HEK293 (cell line): ENCODE measurements at regions not wholly inside any gene's neighbourhood (a gene's known extent, or its start where the extent isn't known, plus 50 kb on each side); places are given as distances from the start of the nearest gene placed in this dataset.

Source experiments
- CTCF ChIA-PET: fragments of 350-600 bp; formaldehyde crosslinking; extraction: SDS; loops from one replicate; lab custom pipeline; 2021; ENCODE audit warnings: antibody characterized with exemption; lab: Yijun Ruan, JAX
- POLR2A ChIA-PET: fragments of 300-600 bp; formaldehyde crosslinking; extraction: SDS; loops from one replicate; lab custom pipeline; 2020; ENCODE audit warnings: antibody characterized with exemption, inconsistent platforms; lab: Yijun Ruan, JAX
- H3K27ac ChIP-seq: fragments of 200-500 bp; sonication (Bioruptor generic); 2 replicates; pipeline ENCODE4 v1.5.1; 2014; ENCODE audit warnings: low read depth, low read length, control low read depth, inconsistent platforms; ENCODE audit errors: extremely low read depth
- H3K36me3 ChIP-seq, 2 experiments: fragments of 200-500 bp in 1 of 2; sonication (Bioruptor generic) in 1 of 2; 1 replicate in 1 of 2; 2 replicates in 1 of 2; pipeline ENCODE4 v1.5.1; 2014 to 2017; ENCODE audit warnings: inconsistent platforms in 2 of 2, low read length in 2 of 2; ENCODE audit not compliant: control insufficient read depth in 2 of 2, insufficient read depth in 1 of 2
- H3K4me1 ChIP-seq: fragments of 200-500 bp; sonication (Bioruptor generic); 2 replicates; pipeline ENCODE4 v1.5.1; 2014; ENCODE audit warnings: mild to moderate bottlenecking, low read length, inconsistent platforms; ENCODE audit not compliant: control insufficient read depth, insufficient read depth
- H3K4me3 ChIP-seq: 2 replicates; pipeline ENCODE4 v1.5.1; 2011; ENCODE audit warnings: low read depth, mild to moderate bottlenecking, control low read depth, low read length, moderate library complexity
- H3K9me3 ChIP-seq: fragments of 200-500 bp; sonication (Bioruptor generic); 2 replicates; pipeline ENCODE4 v1.5.1; 2014; ENCODE audit warnings: low read depth, low read length, inconsistent platforms; ENCODE audit not compliant: control insufficient read depth, insufficient read depth
- CTCF ChIP-seq: fragments of 450-650 bp; formaldehyde crosslinking; IDR thresholded peaks from 2 replicates; pipeline ENCODE4 v1.5.1; 2016; ENCODE audit warnings: missing biosample characterization, missing genetic modification characterization
- KLF8 ChIP-seq: fragments of 450-650 bp; formaldehyde crosslinking; IDR thresholded peaks from 2 replicates; pipeline ENCODE4 v1.5.1; 2016; ENCODE audit warnings: missing biosample characterization, missing genetic modification characterization
- MZF1 ChIP-seq: fragments of 450-650 bp; formaldehyde crosslinking; IDR thresholded peaks from 2 replicates; pipeline ENCODE4 v1.5.1; 2017; ENCODE audit warnings: missing biosample characterization, missing genetic modification characterization, borderline replicate concordance
- PRDM1 ChIP-seq: fragments of 450-650 bp; formaldehyde crosslinking; IDR thresholded peaks from 2 replicates; pipeline ENCODE4; 2016; ENCODE audit warnings: missing biosample characterization, missing genetic modification characterization
- REST ChIP-seq: fragments of 450-650 bp; formaldehyde crosslinking; IDR thresholded peaks from 2 replicates; pipeline ENCODE4 v1.5.1; 2016; ENCODE audit warnings: missing biosample characterization, missing genetic modification characterization
- SALL2 ChIP-seq: fragments of 450-650 bp; formaldehyde crosslinking; IDR thresholded peaks from 2 replicates; pipeline ENCODE4 v1.5.0; 2017; ENCODE audit warnings: missing biosample characterization, mild to moderate bottlenecking, missing genetic modification characterization, borderline replicate concordance
- SP2 ChIP-seq: fragments of 450-650 bp; formaldehyde crosslinking; IDR thresholded peaks from 2 replicates; pipeline ENCODE4 v1.5.1; 2016; ENCODE audit warnings: missing biosample characterization, missing genetic modification characterization
- WT1 ChIP-seq: fragments of 450-650 bp; formaldehyde crosslinking; IDR thresholded peaks from 2 replicates; pipeline ENCODE4 v1.5.1; 2016; ENCODE audit warnings: missing biosample characterization, missing genetic modification characterization
- ZBTB44 ChIP-seq: fragments of 450-650 bp; IDR thresholded peaks from 2 replicates; pipeline ENCODE4 v1.5.1; 2018; ENCODE audit warnings: missing biosample characterization, mild to moderate bottlenecking, missing genetic modification characterization
- ZNF157 ChIP-seq: fragments of 450-650 bp; formaldehyde crosslinking; IDR thresholded peaks from 2 replicates; pipeline ENCODE4 v1.5.1; 2016; ENCODE audit warnings: missing biosample characterization, missing genetic modification characterization
- ZNF175 ChIP-seq: fragments of 450-650 bp; formaldehyde crosslinking; IDR thresholded peaks from 2 replicates; pipeline ENCODE4 v1.5.1; 2016; ENCODE audit warnings: missing biosample characterization, missing genetic modification characterization
- ZNF211 ChIP-seq: fragments of 450-650 bp; formaldehyde crosslinking; IDR thresholded peaks from 2 replicates; pipeline ENCODE4 v1.5.1; 2016; ENCODE audit warnings: low read depth, missing biosample characterization, missing genetic modification characterization
- ZNF223 ChIP-seq: fragments of 450-650 bp; formaldehyde crosslinking; IDR thresholded peaks from 2 replicates; pipeline ENCODE4 v1.5.1; 2016; ENCODE audit warnings: missing biosample characterization, missing genetic modification characterization
- ZNF266 ChIP-seq: fragments of 450-650 bp; formaldehyde crosslinking; IDR thresholded peaks from 2 replicates; pipeline ENCODE4 v1.5.1; 2016; ENCODE audit warnings: missing biosample characterization, missing genetic modification characterization, low read depth
- ZNF354C ChIP-seq: fragments of 450-650 bp; formaldehyde crosslinking; IDR thresholded peaks from 2 replicates; pipeline ENCODE4 v1.5.1; 2016; ENCODE audit warnings: missing biosample characterization, missing genetic modification characterization, low read depth, borderline replicate concordance
- ZNF48 ChIP-seq: fragments of 450-650 bp; formaldehyde crosslinking; IDR thresholded peaks from 2 replicates; pipeline ENCODE4 v1.5.1; 2016; ENCODE audit warnings: missing biosample characterization, missing genetic modification characterization
- ZNF513 ChIP-seq: fragments of 450-650 bp; IDR thresholded peaks from 2 replicates; pipeline ENCODE4 v1.5.1; 2018; ENCODE audit warnings: missing biosample characterization, missing genetic modification characterization
- ZNF585B ChIP-seq: fragments of 450-650 bp; formaldehyde crosslinking; IDR thresholded peaks from 2 replicates; pipeline ENCODE4 v1.5.1; 2016; ENCODE audit warnings: missing biosample characterization, missing genetic modification characterization
- ZNF626 ChIP-seq: fragments of 450-650 bp; sonication (Bioruptor Pico); formaldehyde crosslinking; IDR thresholded peaks from 2 replicates; pipeline ENCODE4 v1.5.1; 2018; ENCODE audit warnings: missing biosample characterization, missing genetic modification characterization, inconsistent platforms
- ZSCAN30 ChIP-seq: fragments of 450-650 bp; IDR thresholded peaks from 2 replicates; pipeline ENCODE4 v1.5.1; 2018; ENCODE audit warnings: missing biosample characterization, mild to moderate bottlenecking, missing genetic modification characterization, moderate library complexity

GRCh38 chr5:33068786-33069185 is 357.7 kb downstream of the NPR3 start:
- ChIA-PET POLR2A (interaction anchor here (0.7 kb wide), 1 partner anchor 567 kb away, joined by 3 read pairs; no protein-coding TSS in a partner anchor), CTCF (no interaction called here)
- Histone ChIP-seq H3K4me1 (no peaks in the 10 kb centered on the region), H3K9me3 (no peaks in the 10 kb centered on the region), H3K4me3 (no peak overlapping the region), H3K27ac (no peak overlapping the region), H3K36me3 (no peaks in the 10 kb centered on the region)
- no peak for TF ChIP-seq WT1 (tag by site-specific recombination)

GRCh38 chr5:33072296-33072695 is 361.2 kb downstream of the NPR3 start:
- H3K9me3 ChIP-seq, result no peaks in the 10 kb centered on the region
- TF ChIP-seq KLF8 (tag by site-specific recombination) (no peak), ZNF175 (no peak), ZNF223 (tag by site-specific recombination) (no peak), ZNF266 (tag by site-specific recombination) (no peak), SALL2 (tag by site-specific recombination) (no peak), ZNF354C (no peak), REST (tag by site-specific recombination) (no peak), SP2 (tag by site-specific recombination) (no peak), ZNF626 (tag by site-specific recombination) (no peak)
- H3K4me3 ChIP-seq, result no peak overlapping the region
- CTCF ChIA-PET, result no interaction called here
- no peak overlapping the region for H3K27ac ChIP-seq
- no peaks in the 10 kb centered on the region for H3K36me3 ChIP-seq
- no peaks in the 10 kb centered on the region for H3K4me1 ChIP-seq
- POLR2A ChIA-PET, result no interaction called here

GRCh38 chr5:33072726-33073125 is 361.6 kb downstream of the NPR3 start:
- Histone ChIP-seq H3K4me1 (no peaks in the 10 kb centered on the region), H3K9me3 (no peaks in the 10 kb centered on the region), H3K4me3 (no peak overlapping the region), H3K27ac (no peak overlapping the region), H3K36me3 (no peaks in the 10 kb centered on the region)
- TF ChIP-seq ZNF585B, result no peak
- TF ChIP-seq ZNF175, result no peak
- no peak for TF ChIP-seq CTCF (tag by site-specific recombination)
- no peak for TF ChIP-seq PRDM1
- no peak for TF ChIP-seq ZSCAN30 (tag by site-specific recombination)
- TF ChIP-seq ZNF48 (tag by site-specific recombination), result no peak
- TF ChIP-seq ZNF513 (tag by site-specific recombination), result no peak
- no peak for TF ChIP-seq MZF1 (tag by site-specific recombination)
- no peak for TF ChIP-seq ZNF157
- no peak for TF ChIP-seq ZBTB44
- TF ChIP-seq ZNF211, result no peak
- ChIA-PET CTCF (no interaction called here), POLR2A (no interaction called here)
